ENCODE measurements at regions not wholly inside any gene's neighbourhood (a gene's known extent, or its start where the extent isn't known, plus 50 kb on each side); places are given as distances from the start of the nearest gene placed in this dataset.

DNA sequence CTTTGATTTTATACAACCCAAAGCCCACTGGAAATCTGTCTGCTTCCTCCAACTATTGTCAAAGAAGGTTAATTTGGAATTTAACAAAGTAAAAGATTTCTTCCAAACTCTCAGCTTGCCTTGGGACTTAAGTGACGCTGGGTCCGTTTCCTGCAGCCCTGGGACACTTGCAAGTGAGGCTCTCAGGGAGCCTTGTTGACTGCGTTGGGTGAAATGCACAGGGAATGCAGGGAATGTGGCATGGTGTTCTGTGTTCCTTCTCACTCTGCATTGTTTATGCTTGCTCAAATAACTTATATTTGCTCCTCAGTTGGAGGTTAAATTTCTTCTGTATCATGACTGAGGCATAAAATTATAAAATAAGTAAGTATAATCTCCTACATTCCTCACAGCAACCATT lies 60.9 kb upstream of the TJP1 start:
- ChIA-PET POLR2A (no interaction called here), CTCF (ENCODE audit: low intra/inter-chr PET ratio, low total read pairs) (no interaction called here)
- no TSS peak for BruUV-seq (replicated peaks)
- H3K9ac ChIP-seq (ENCODE audit: insufficient read depth, low read depth, low read length), result no peak overlapping the region
- WGBS (ENCODE audit: low lambda C conversion rate), result 2% methylated on average over 3 of the region's 3 CpGs
- no peaks in the 10 kb centered on the region for H4K20me1 ChIP-seq (ENCODE audit: insufficient read depth, low read length)
- intact Hi-C loops (cut with micrococcal nuclease; ENCODE audit: unreplicated experiment), result no loop called here
- no peak overlapping the region for H3K4me2 ChIP-seq (ENCODE audit: low read depth, low read length)
- no peaks in the 10 kb centered on the region for H3K79me2 ChIP-seq (ENCODE audit: insufficient read depth, low read length)
- DNase-seq (ENCODE audit: low spot score) (no peak), ATAC-seq (no peak), FAIRE-seq (no peak)
- no peaks in the 10 kb centered on the region for H3K36me3 ChIP-seq (replicated peaks in 1 of 2; ENCODE audit: control insufficient read depth in 1 of 2, insufficient read depth in 2 of 2, low read length in 2 of 2)
- H3K4me1 ChIP-seq (ENCODE audit: insufficient read depth, low read length), result peaks cover 7% of the 10 kb centered on the region
- in situ Hi-C loops (cut with HindIII; ENCODE audit: extremely low pct_ligation_motif_present, low pct_unique_long_range_greater_than_20kb), result no loop called here
- H3K27ac ChIP-seq (ENCODE audit: extremely low read length, insufficient read depth, low read length), result no peak overlapping the region
- no peak overlapping the region for H3K4me3 ChIP-seq (replicated peaks in 1 of 3; ENCODE audit: insufficient read depth in 1 of 3, low read depth in 2 of 3, low read length in 3 of 3)
- H3K9me3 ChIP-seq (ENCODE audit: low read length), result no peaks in the 10 kb centered on the region
- no peak overlapping the region for H2AFZ ChIP-seq (ENCODE audit: low read length)
- peaks cover 2 to 6% of the 10 kb centered on the region in 2 experiments; a peak in 2 of 5 replicates for H3K27me3 ChIP-seq (ENCODE audit: control insufficient read depth in 1 of 2, insufficient read depth in 2 of 2, low read length in 2 of 2)
- TF ChIP-seq, protein P1, sequence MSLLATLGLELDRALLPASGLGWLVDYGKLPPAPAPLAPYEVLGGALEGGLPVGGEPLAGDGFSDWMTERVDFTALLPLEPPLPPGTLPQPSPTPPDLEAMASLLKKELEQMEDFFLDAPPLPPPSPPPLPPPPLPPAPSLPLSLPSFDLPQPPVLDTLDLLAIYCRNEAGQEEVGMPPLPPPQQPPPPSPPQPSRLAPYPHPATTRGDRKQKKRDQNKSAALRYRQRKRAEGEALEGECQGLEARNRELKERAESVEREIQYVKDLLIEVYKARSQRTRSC (CRISPR knock-in tag; IDR thresholded peaks at IDR 0.05; ENCODE audit: low read depth), result no peak
- no peak for TF ChIP-seq ZNF672 (CRISPR knock-in tag; IDR thresholded peaks at IDR 0.05)
- TF ChIP-seq SNAPC2 (CRISPR knock-in tag; IDR thresholded peaks at IDR 0.05), result no peak
- no peak for TF ChIP-seq ZSCAN21 (CRISPR knock-in tag; IDR thresholded peaks at IDR 0.05; ENCODE audit: borderline replicate concordance)
- TF ChIP-seq ZNF274 (CRISPR knock-in tag; IDR thresholded peaks at IDR 0.05), result no peak
- TF ChIP-seq ZSCAN25 (CRISPR knock-in tag; IDR thresholded peaks at IDR 0.05), result no peak
- TF ChIP-seq, protein P2, sequence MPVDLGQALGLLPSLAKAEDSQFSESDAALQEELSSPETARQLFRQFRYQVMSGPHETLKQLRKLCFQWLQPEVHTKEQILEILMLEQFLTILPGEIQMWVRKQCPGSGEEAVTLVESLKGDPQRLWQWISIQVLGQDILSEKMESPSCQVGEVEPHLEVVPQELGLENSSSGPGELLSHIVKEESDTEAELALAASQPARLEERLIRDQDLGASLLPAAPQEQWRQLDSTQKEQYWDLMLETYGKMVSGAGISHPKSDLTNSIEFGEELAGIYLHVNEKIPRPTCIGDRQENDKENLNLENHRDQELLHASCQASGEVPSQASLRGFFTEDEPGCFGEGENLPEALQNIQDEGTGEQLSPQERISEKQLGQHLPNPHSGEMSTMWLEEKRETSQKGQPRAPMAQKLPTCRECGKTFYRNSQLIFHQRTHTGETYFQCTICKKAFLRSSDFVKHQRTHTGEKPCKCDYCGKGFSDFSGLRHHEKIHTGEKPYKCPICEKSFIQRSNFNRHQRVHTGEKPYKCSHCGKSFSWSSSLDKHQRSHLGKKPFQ (CRISPR knock-in tag; IDR thresholded peaks at IDR 0.05; ENCODE audit: insufficient replicate concordance), result no peak
- no peak for TF ChIP-seq HOXA9 (CRISPR knock-in tag; IDR thresholded peaks at IDR 0.05; ENCODE audit: borderline replicate concordance)
- no peak for TF ChIP-seq U2AF1 (optimal IDR thresholded peaks at IDR 0.05; ENCODE audit: low read depth, low read length)
- TF ChIP-seq, protein P3, sequence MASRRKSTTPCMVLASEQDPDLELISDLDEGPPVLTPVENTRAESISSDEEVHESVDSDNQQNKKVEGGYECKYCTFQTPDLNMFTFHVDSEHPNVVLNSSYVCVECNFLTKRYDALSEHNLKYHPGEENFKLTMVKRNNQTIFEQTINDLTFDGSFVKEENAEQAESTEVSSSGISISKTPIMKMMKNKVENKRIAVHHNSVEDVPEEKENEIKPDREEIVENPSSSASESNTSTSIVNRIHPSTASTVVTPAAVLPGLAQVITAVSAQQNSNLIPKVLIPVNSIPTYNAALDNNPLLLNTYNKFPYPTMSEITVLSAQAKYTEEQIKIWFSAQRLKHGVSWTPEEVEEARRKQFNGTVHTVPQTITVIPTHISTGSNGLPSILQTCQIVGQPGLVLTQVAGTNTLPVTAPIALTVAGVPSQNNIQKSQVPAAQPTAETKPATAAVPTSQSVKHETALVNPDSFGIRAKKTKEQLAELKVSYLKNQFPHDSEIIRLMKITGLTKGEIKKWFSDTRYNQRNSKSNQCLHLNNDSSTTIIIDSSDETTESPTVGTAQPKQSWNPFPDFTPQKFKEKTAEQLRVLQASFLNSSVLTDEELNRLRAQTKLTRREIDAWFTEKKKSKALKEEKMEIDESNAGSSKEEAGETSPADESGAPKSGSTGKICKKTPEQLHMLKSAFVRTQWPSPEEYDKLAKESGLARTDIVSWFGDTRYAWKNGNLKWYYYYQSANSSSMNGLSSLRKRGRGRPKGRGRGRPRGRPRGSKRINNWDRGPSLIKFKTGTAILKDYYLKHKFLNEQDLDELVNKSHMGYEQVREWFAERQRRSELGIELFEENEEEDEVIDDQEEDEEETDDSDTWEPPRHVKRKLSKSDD (CRISPR knock-in tag; IDR thresholded peaks at IDR 0.05; ENCODE audit: low read depth), result no peak
- TF ChIP-seq ZNF720 (CRISPR knock-in tag; IDR thresholded peaks at IDR 0.05), result no peak
- TF ChIP-seq HNRNPLL (IDR thresholded peaks at IDR 0.05; ENCODE audit: low read depth, low read length, poor library complexity, severe bottlenecking), result no peak
- no peak for TF ChIP-seq ATF7 (IDR thresholded peaks at IDR 0.05)
- no peak for TF ChIP-seq ATF7 (CRISPR knock-in tag; IDR thresholded peaks at IDR 0.05)
- no peak for TF ChIP-seq SIX1 (CRISPR knock-in tag; IDR thresholded peaks at IDR 0.05; ENCODE audit: borderline replicate concordance)
- no peak for TF ChIP-seq ZNF670 (CRISPR knock-in tag; IDR thresholded peaks at IDR 0.05; ENCODE audit: borderline replicate concordance)
- TF ChIP-seq, protein P4, sequence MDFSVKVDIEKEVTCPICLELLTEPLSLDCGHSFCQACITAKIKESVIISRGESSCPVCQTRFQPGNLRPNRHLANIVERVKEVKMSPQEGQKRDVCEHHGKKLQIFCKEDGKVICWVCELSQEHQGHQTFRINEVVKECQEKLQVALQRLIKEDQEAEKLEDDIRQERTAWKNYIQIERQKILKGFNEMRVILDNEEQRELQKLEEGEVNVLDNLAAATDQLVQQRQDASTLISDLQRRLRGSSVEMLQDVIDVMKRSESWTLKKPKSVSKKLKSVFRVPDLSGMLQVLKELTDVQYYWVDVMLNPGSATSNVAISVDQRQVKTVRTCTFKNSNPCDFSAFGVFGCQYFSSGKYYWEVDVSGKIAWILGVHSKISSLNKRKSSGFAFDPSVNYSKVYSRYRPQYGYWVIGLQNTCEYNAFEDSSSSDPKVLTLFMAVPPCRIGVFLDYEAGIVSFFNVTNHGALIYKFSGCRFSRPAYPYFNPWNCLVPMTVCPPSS (IDR thresholded peaks at IDR 0.05), result no peak
